Neural progenitor cell (in vitro differentiated cells): ENCODE measurements at regions not wholly inside any gene's neighbourhood (a gene's known extent, or its start where the extent isn't known, plus 50 kb on each side); places are given as distances from the start of the nearest gene placed in this dataset.

Experiments
- DNase-seq: peaks from one replicate; pipeline ENCODE4 v3.0.0-alpha.2; 2016; ENCODE audit warnings: low spot score
- H2AFZ ChIP-seq: fragments of 200-600 bp; sonication (generic); replicated peaks from 2 replicates; pipeline ENCODE4 v1.6.1; 2016; ENCODE audit warnings: antibody characterized with exemption
- H3F3A ChIP-seq: fragments of 200-600 bp; sonication (generic); 2 replicates; pipeline ENCODE4 v1.6.1; 2016; ENCODE audit warnings: antibody characterized with exemption, low read depth
- H3K27ac ChIP-seq: fragments of 200-600 bp; sonication (generic); 2 replicates; pipeline ENCODE4 v1.5.1; 2016; ENCODE audit warnings: mild to moderate bottlenecking
- H3K27me3 ChIP-seq: fragments of 200-600 bp; sonication (generic); 2 replicates; pipeline ENCODE4 v1.6.1; 2016; ENCODE audit warnings: mild to moderate bottlenecking, moderate library complexity
- H3K36me3 ChIP-seq: fragments of 200-600 bp; sonication (generic); 2 replicates; pipeline ENCODE4 v1.5.1; 2016
- H3K4me1 ChIP-seq: fragments of 200-600 bp; sonication (generic); 2 replicates; pipeline ENCODE4 v1.6.1; 2016; ENCODE audit warnings: mixed run types
- H3K4me2 ChIP-seq: fragments of 200-600 bp; sonication (generic); 2 replicates; pipeline ENCODE4 v1.6.1; 2016
- H3K4me3 ChIP-seq: fragments of 200-600 bp; sonication (generic); 2 replicates; pipeline ENCODE4 v1.5.1; 2016
- H3K79me2 ChIP-seq: fragments of 200-600 bp; sonication (generic); 2 replicates; pipeline ENCODE4 v1.6.1; 2016; ENCODE audit warnings: low read depth
- H3K9ac ChIP-seq: fragments of 200-600 bp; sonication (generic); 2 replicates; pipeline ENCODE4 v1.6.1; 2016
- H3K9me3 ChIP-seq: fragments of 200-600 bp; sonication (generic); 2 replicates; pipeline ENCODE4 v1.5.1; 2016; ENCODE audit warnings: low read depth
- H4K20me1 ChIP-seq: fragments of 200-600 bp; sonication (generic); 2 replicates; pipeline ENCODE4 v1.6.1; 2016; ENCODE audit warnings: low read depth
- H3K27ac Mint-ChIP-seq: 3 replicates; pipeline ENCODE4 v1.8.0; 2021; ENCODE audit warnings: mixed read lengths
- H3K27me3 Mint-ChIP-seq: 2 replicates; pipeline ENCODE4 v1.8.0; 2022; ENCODE audit warnings: low read depth, mild to moderate bottlenecking, inconsistent platforms, moderate library complexity, mixed read lengths; ENCODE audit not compliant: insufficient read depth
- H3K36me3 Mint-ChIP-seq: 3 replicates; pipeline ENCODE4 v1.8.0; 2021; ENCODE audit warnings: mixed read lengths
- H3K4me1 Mint-ChIP-seq: 3 replicates; pipeline ENCODE4 v1.8.0; 2021; ENCODE audit warnings: mixed read lengths
- H3K4me3 Mint-ChIP-seq: 3 replicates; pipeline ENCODE4 v1.8.0; 2021; ENCODE audit warnings: mild to moderate bottlenecking, moderate library complexity, mixed read lengths
- H3K9me3 Mint-ChIP-seq: 3 replicates; pipeline ENCODE4 v1.8.0; 2020; ENCODE audit warnings: mixed read lengths
- EZH2 ChIP-seq: fragments of 200-600 bp; sonication (generic); IDR thresholded peaks from 2 replicates; pipeline ENCODE4 v1.6.1; 2017; ENCODE audit warnings: antibody characterized with exemption, mild to moderate bottlenecking, moderate library complexity
- EZH2phosphoT487 ChIP-seq: fragments of 200-600 bp; sonication (generic); IDR thresholded peaks from 2 replicates; pipeline ENCODE4 v1.6.1; 2017; ENCODE audit warnings: antibody characterized with exemption
- TF ChIP-seq, protein P1 (sequence below): fragments of 200-600 bp; sonication (generic); IDR thresholded peaks from 2 replicates; pipeline ENCODE4 v1.5.1; 2017; ENCODE audit warnings: antibody characterized with exemption, mild to moderate bottlenecking

GRCh38 chr12:58357511-58357910, 416.1 kb downstream of the ATP23 start:
- no peak for DNase-seq
- Histone ChIP-seq H3K9ac (no peak overlapping the region), H3K4me1 (peaks cover 7% of the 10 kb centered on the region), H3K4me2 (no peak overlapping the region), H3K4me3 (no peak overlapping the region), H4K20me1 (no peaks in the 10 kb centered on the region), H2AFZ (no peak overlapping the region), H3K27ac (no peak overlapping the region), H3K36me3 (no peaks in the 10 kb centered on the region), H3K79me2 (no peaks in the 10 kb centered on the region), H3F3A (no peaks in the 10 kb centered on the region), H3K27me3 (no peaks in the 10 kb centered on the region), H3K9me3 (no peaks in the 10 kb centered on the region)
- H3K4me1 Mint-ChIP-seq, result no peaks in the 10 kb centered on the region
- H3K27ac Mint-ChIP-seq, result no peak overlapping the region
- H3K4me3 Mint-ChIP-seq, result no peak overlapping the region
- H3K9me3 Mint-ChIP-seq, result no peaks in the 10 kb centered on the region
- H3K36me3 Mint-ChIP-seq, result no peaks in the 10 kb centered on the region
- TF ChIP-seq, protein P1, sequence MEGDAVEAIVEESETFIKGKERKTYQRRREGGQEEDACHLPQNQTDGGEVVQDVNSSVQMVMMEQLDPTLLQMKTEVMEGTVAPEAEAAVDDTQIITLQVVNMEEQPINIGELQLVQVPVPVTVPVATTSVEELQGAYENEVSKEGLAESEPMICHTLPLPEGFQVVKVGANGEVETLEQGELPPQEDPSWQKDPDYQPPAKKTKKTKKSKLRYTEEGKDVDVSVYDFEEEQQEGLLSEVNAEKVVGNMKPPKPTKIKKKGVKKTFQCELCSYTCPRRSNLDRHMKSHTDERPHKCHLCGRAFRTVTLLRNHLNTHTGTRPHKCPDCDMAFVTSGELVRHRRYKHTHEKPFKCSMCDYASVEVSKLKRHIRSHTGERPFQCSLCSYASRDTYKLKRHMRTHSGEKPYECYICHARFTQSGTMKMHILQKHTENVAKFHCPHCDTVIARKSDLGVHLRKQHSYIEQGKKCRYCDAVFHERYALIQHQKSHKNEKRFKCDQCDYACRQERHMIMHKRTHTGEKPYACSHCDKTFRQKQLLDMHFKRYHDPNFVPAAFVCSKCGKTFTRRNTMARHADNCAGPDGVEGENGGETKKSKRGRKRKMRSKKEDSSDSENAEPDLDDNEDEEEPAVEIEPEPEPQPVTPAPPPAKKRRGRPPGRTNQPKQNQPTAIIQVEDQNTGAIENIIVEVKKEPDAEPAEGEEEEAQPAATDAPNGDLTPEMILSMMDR, result no peak
- TF ChIP-seq EZH2, result no peak
- peaks cover 4% of the 10 kb centered on the region for H3K27me3 Mint-ChIP-seq

- no peak overlapping the region for H3K27ac Mint-ChIP-seq
- H3K4me3 Mint-ChIP-seq, result no peak overlapping the region
- DNase-seq, result no peak
Measured at GRCh38 chr12:58358369-58358768, 417.0 kb downstream of the ATP23 start.

DNA sequence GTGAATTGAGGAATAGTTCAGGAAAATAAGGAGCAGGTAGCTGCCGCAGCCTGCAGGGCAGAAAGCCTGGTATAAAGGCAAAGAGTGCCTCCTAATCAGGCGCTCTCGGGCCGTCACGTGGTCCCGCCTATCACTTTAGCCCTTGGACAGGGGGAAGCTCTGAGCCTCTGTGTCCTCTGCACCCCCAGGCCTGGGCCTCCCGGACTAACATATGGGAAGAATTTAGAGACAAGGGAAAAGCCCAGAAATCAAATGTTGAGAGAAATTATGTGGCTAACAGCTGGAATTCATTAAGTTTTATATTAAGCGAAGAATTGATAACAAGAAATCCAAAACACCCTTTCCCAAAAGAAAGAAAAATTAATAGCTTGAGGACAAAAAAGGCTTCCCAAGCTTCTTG, 417.7 kb downstream of the ATP23 start:
- TF ChIP-seq EZH2phosphoT487, result no peak
- TF ChIP-seq, protein P1, result no peak
- Histone ChIP-seq H2AFZ (no peak overlapping the region), H3K4me3 (no peak overlapping the region)

More at GRCh38 chr12:58358369-58358768, 417.0 kb downstream of the ATP23 start:
- Mint-ChIP-seq H3K36me3 (no peaks in the 10 kb centered on the region), H3K9me3 (no peaks in the 10 kb centered on the region), H3K4me1 (no peaks in the 10 kb centered on the region), H3K27me3 (peaks cover 4% of the 10 kb centered on the region)
- no peaks in the 10 kb centered on the region for H3F3A ChIP-seq
- peaks cover 5% of the 10 kb centered on the region for H3K4me1 ChIP-seq
- no peak overlapping the region for H3K4me2 ChIP-seq
- no peaks in the 10 kb centered on the region for H3K36me3 ChIP-seq
- no peak overlapping the region for H3K27ac ChIP-seq
- H3K4me3 ChIP-seq, result no peak overlapping the region
- no peak overlapping the region for H2AFZ ChIP-seq
- no peaks in the 10 kb centered on the region for H3K9me3 ChIP-seq
- no peaks in the 10 kb centered on the region for H4K20me1 ChIP-seq
- no peak for TF ChIP-seq EZH2
- TF ChIP-seq EZH2phosphoT487, result no peak
- TF ChIP-seq, protein P1, result no peak
- H3K27me3 ChIP-seq, result no peaks in the 10 kb centered on the region
- H3K79me2 ChIP-seq, result no peaks in the 10 kb centered on the region
- H3K9ac ChIP-seq, result no peak overlapping the region

DNA sequence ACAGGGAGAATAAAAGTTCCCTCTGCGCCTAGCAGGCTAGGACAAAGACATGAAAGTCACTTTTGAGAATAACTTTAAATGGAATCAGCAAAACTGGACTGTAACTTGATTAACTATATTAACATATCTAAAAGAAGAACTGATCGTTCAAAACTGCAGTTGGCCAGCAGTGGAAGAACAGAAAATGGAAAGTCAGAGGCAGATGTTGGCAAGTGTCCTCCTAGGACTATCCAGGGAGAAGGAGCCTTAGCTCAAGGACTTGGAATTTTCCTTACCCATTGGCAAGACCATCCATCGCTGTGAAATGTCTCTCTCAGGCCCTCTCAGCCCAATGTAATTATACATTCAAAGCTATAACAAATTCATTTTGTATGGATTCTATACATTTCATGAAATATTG, 419.7 kb downstream of the ATP23 start:
- Mint-ChIP-seq H3K4me3 (no peak overlapping the region), H3K4me1 (peaks cover 3% of the 10 kb centered on the region), H3K27me3 (peaks cover 2% of the 10 kb centered on the region), H3K27ac (no peak overlapping the region), H3K36me3 (no peaks in the 10 kb centered on the region), H3K9me3 (no peaks in the 10 kb centered on the region)
- no peak overlapping the region for H3K9ac ChIP-seq
- H2AFZ ChIP-seq, result no peak overlapping the region
- no peak overlapping the region for H3K4me2 ChIP-seq
- no peaks in the 10 kb centered on the region for H4K20me1 ChIP-seq
- no peaks in the 10 kb centered on the region for H3K36me3 ChIP-seq
- no peak overlapping the region for H3K27ac ChIP-seq
- H3K27me3 ChIP-seq, result no peaks in the 10 kb centered on the region
- no peaks in the 10 kb centered on the region for H3F3A ChIP-seq
- TF ChIP-seq, protein P1, result no peak
- TF ChIP-seq EZH2 (no peak), EZH2phosphoT487 (no peak)
- H3K4me1 ChIP-seq, result no peaks in the 10 kb centered on the region
- H3K4me3 ChIP-seq, result no peak overlapping the region
- no peaks in the 10 kb centered on the region for H3K79me2 ChIP-seq
- no peak for DNase-seq
- no peaks in the 10 kb centered on the region for H3K9me3 ChIP-seq

More for the DNA sequence above, 417.7 kb downstream of the ATP23 start:
- Mint-ChIP-seq H3K4me3 (no peak overlapping the region), H3K4me1 (no peaks in the 10 kb centered on the region), H3K9me3 (no peaks in the 10 kb centered on the region), H3K27me3 (peaks cover 4% of the 10 kb centered on the region), H3K36me3 (no peaks in the 10 kb centered on the region), H3K27ac (no peak overlapping the region)
- H3F3A ChIP-seq, result no peaks in the 10 kb centered on the region
- no peak overlapping the region for H3K9ac ChIP-seq
- DNase-seq, result no peak
- no peaks in the 10 kb centered on the region for H3K27me3 ChIP-seq
- H3K27ac ChIP-seq, result no peak overlapping the region
- no peaks in the 10 kb centered on the region for H3K79me2 ChIP-seq
- no peaks in the 10 kb centered on the region for H3K9me3 ChIP-seq
- no peaks in the 10 kb centered on the region for H3K36me3 ChIP-seq
- H3K4me2 ChIP-seq, result no peak overlapping the region
- no peaks in the 10 kb centered on the region for H4K20me1 ChIP-seq
- H3K4me1 ChIP-seq, result no peaks in the 10 kb centered on the region
